Keratinocyte (primary cell): ENCODE measurements at regions not wholly inside any gene's neighbourhood (a gene's known extent, or its start where the extent isn't known, plus 50 kb on each side); places are given as distances from the start of the nearest gene placed in this dataset.

Experiments
- CTCF ChIP-seq, 3 experiments: IDR thresholded peaks in 1 of 3; conservative IDR thresholded peaks in 1 of 3; optimal IDR thresholded peaks in 1 of 3; 2 replicates in 2 of 3; 3 replicates in 1 of 3; pipeline versions ENCODE3 to v1.5.1; 2011; ENCODE audit warnings: low read length in 3 of 3, mild to moderate bottlenecking in 3 of 3, moderate library complexity in 2 of 3, control low read depth in 1 of 3, inconsistent platforms in 1 of 3; ENCODE audit not compliant: insufficient read depth in 2 of 3; ENCODE audit errors: extremely low read depth in 1 of 3
- EZH2 ChIP-seq: IDR thresholded peaks from one replicate; pipeline ENCODE4 v1.6.1; 2012; ENCODE audit warnings: inconsistent platforms, mild to moderate bottlenecking, low read length, moderate library complexity

GRCh38 chr12:4120316-4120917 is 153.1 kb upstream of the CCND2 start:
- TF ChIP-seq CTCF (optimal IDR thresholded peaks at IDR 0.05 in 1 of 3, IDR thresholded peaks at IDR 0.05 in 1 of 3, conservative IDR thresholded peaks at IDR 0.05 in 1 of 3; ENCODE audit: extremely low read depth in 1 of 3, insufficient read depth in 2 of 3, low read length in 3 of 3) (no peak), EZH2 (no peak)
